ENCODE measurements at regions not wholly inside any gene's neighbourhood (a gene's known extent, or its start where the extent isn't known, plus 50 kb on each side); places are given as distances from the start of the nearest gene placed in this dataset.

DNA sequence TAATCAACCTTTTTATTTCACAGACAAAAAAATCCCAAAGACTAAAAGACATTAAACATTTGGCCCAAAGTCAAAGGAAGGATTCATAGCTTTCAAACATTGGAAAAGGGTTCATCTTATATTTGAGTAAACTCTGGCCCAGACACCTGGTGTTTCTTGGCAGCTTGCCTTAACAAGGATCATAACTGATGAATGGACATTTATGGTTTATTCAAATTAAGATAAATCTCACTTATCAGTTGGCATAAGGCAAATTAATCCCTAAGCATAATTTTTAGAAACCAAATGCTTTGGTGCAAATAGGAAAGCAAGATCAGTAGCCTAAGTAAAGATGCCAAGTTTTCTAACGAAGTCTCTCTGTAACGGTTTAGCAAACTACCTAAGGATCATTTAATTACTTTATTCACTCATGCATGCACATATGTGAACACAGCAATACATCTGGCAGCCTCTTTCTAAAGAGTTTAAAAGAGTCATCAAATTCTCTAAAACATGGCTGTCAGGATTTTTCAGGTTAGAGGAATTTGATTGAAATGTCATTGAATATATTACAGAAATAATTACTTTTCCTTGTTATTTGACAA is 323.4 kb upstream of the RBMS1 start:
- TF ChIP-seq, protein P1, sequence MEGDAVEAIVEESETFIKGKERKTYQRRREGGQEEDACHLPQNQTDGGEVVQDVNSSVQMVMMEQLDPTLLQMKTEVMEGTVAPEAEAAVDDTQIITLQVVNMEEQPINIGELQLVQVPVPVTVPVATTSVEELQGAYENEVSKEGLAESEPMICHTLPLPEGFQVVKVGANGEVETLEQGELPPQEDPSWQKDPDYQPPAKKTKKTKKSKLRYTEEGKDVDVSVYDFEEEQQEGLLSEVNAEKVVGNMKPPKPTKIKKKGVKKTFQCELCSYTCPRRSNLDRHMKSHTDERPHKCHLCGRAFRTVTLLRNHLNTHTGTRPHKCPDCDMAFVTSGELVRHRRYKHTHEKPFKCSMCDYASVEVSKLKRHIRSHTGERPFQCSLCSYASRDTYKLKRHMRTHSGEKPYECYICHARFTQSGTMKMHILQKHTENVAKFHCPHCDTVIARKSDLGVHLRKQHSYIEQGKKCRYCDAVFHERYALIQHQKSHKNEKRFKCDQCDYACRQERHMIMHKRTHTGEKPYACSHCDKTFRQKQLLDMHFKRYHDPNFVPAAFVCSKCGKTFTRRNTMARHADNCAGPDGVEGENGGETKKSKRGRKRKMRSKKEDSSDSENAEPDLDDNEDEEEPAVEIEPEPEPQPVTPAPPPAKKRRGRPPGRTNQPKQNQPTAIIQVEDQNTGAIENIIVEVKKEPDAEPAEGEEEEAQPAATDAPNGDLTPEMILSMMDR (conservative IDR thresholded peaks at IDR 0.05; ENCODE audit: low read depth in 2 of 2) = no peak
- TF ChIP-seq EZH2 (IDR thresholded peaks at IDR 0.05; ENCODE audit: low read depth, unreplicated experiment) (no peak), CREB1 (CRISPR knock-in tag; IDR thresholded peaks at IDR 0.05; ENCODE audit: low read depth) (no peak), POLR2AphosphoS5 (IDR thresholded peaks at IDR 0.05; ENCODE audit: low read depth) (no peak), EZH2phosphoT487 (IDR thresholded peaks at IDR 0.05; ENCODE audit: unreplicated experiment) (no peak), ZNF114 (CRISPR knock-in tag; IDR thresholded peaks at IDR 0.05) (no peak), JUNB (IDR thresholded peaks at IDR 0.05; ENCODE audit: unreplicated experiment) (no peak), STAT1 (IDR thresholded peaks at IDR 0.05; ENCODE audit: unreplicated experiment) (no peak), NANOG (IDR thresholded peaks at IDR 0.05; ENCODE audit: borderline replicate concordance) (no peak)
- TF ChIP-seq, protein P2, sequence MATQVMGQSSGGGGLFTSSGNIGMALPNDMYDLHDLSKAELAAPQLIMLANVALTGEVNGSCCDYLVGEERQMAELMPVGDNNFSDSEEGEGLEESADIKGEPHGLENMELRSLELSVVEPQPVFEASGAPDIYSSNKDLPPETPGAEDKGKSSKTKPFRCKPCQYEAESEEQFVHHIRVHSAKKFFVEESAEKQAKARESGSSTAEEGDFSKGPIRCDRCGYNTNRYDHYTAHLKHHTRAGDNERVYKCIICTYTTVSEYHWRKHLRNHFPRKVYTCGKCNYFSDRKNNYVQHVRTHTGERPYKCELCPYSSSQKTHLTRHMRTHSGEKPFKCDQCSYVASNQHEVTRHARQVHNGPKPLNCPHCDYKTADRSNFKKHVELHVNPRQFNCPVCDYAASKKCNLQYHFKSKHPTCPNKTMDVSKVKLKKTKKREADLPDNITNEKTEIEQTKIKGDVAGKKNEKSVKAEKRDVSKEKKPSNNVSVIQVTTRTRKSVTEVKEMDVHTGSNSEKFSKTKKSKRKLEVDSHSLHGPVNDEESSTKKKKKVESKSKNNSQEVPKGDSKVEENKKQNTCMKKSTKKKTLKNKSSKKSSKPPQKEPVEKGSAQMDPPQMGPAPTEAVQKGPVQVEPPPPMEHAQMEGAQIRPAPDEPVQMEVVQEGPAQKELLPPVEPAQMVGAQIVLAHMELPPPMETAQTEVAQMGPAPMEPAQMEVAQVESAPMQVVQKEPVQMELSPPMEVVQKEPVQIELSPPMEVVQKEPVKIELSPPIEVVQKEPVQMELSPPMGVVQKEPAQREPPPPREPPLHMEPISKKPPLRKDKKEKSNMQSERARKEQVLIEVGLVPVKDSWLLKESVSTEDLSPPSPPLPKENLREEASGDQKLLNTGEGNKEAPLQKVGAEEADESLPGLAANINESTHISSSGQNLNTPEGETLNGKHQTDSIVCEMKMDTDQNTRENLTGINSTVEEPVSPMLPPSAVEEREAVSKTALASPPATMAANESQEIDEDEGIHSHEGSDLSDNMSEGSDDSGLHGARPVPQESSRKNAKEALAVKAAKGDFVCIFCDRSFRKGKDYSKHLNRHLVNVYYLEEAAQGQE (IDR thresholded peaks at IDR 0.05; ENCODE audit: unreplicated experiment) = no peak
- TF ChIP-seq, protein P3, sequence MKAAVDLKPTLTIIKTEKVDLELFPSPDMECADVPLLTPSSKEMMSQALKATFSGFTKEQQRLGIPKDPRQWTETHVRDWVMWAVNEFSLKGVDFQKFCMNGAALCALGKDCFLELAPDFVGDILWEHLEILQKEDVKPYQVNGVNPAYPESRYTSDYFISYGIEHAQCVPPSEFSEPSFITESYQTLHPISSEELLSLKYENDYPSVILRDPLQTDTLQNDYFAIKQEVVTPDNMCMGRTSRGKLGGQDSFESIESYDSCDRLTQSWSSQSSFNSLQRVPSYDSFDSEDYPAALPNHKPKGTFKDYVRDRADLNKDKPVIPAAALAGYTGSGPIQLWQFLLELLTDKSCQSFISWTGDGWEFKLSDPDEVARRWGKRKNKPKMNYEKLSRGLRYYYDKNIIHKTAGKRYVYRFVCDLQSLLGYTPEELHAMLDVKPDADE (IDR thresholded peaks at IDR 0.05) = no peak
- TF ChIP-seq, protein P4, sequence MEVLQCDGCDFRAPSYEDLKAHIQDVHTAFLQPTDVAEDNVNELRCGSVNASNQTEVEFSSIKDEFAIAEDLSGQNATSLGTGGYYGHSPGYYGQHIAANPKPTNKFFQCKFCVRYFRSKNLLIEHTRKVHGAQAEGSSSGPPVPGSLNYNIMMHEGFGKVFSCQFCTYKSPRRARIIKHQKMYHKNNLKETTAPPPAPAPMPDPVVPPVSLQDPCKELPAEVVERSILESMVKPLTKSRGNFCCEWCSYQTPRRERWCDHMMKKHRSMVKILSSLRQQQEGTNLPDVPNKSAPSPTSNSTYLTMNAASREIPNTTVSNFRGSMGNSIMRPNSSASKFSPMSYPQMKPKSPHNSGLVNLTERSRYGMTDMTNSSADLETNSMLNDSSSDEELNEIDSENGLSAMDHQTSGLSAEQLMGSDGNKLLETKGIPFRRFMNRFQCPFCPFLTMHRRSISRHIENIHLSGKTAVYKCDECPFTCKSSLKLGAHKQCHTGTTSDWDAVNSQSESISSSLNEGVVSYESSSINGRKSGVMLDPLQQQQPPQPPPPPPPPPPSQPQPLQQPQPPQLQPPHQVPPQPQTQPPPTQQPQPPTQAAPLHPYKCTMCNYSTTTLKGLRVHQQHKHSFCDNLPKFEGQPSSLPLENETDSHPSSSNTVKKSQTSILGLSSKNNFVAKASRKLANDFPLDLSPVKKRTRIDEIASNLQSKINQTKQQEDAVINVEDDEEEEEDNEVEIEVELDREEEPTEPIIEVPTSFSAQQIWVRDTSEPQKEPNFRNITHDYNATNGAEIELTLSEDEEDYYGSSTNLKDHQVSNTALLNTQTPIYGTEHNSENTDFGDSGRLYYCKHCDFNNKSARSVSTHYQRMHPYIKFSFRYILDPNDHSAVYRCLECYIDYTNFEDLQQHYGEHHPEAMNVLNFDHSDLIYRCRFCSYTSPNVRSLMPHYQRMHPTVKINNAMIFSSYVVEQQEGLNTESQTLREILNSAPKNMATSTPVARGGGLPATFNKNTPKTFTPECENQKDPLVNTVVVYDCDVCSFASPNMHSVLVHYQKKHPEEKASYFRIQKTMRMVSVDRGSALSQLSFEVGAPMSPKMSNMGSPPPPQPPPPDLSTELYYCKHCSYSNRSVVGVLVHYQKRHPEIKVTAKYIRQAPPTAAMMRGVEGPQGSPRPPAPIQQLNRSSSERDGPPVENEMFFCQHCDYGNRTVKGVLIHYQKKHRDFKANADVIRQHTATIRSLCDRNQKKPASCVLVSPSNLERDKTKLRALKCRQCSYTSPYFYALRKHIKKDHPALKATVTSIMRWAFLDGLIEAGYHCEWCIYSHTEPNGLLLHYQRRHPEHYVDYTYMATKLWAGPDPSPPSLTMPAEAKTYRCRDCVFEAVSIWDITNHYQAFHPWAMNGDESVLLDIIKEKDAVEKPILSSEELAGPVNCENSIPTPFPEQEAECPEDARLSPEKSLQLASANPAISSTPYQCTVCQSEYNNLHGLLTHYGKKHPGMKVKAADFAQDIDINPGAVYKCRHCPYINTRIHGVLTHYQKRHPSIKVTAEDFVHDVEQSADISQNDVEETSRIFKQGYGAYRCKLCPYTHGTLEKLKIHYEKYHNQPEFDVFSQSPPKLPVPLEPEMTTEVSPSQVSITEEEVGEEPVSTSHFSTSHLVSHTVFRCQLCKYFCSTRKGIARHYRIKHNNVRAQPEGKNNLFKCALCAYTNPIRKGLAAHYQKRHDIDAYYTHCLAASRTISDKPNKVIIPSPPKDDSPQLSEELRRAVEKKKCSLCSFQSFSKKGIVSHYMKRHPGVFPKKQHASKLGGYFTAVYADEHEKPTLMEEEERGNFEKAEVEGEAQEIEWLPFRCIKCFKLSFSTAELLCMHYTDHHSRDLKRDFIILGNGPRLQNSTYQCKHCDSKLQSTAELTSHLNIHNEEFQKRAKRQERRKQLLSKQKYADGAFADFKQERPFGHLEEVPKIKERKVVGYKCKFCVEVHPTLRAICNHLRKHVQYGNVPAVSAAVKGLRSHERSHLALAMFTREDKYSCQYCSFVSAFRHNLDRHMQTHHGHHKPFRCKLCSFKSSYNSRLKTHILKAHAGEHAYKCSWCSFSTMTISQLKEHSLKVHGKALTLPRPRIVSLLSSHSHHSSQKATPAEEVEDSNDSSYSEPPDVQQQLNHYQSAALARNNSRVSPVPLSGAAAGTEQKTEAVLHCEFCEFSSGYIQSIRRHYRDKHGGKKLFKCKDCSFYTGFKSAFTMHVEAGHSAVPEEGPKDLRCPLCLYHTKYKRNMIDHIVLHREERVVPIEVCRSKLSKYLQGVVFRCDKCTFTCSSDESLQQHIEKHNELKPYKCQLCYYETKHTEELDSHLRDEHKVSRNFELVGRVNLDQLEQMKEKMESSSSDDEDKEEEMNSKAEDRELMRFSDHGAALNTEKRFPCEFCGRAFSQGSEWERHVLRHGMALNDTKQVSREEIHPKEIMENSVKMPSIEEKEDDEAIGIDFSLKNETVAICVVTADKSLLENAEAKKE (CRISPR knock-in tag; IDR thresholded peaks at IDR 0.05) = no peak
